ENCODE measurements at regions not wholly inside any gene's neighbourhood (a gene's known extent, or its start where the extent isn't known, plus 50 kb on each side); places are given as distances from the start of the nearest gene placed in this dataset.
"Not testable (repeated sequence)": the region's sequence is repeated elsewhere in the genome, so short reads cannot be mapped to it uniquely, and the experiment has no call there.

GRCh38 chr2:221724117-221724516 lies 152.0 kb upstream of the EPHA4 start:
- TF ChIP-seq CTCF, POLR2A (IDR thresholded peaks at IDR 0.05): not testable (repeated sequence)
